Right renal pelvis (tissue), 4 donors: ENCODE measurements at regions not wholly inside any gene's neighbourhood (a gene's known extent, or its start where the extent isn't known, plus 50 kb on each side); places are given as distances from the start of the nearest gene placed in this dataset.

Experiments
- DNase-seq, 4 donors: peaks; one replicate each; pipeline ENCODE4 v3.0.0-alpha.2; 2013; ENCODE audit warnings: low read depth in 4 of 4, low spot score in 3 of 4, missing footprints in 1 of 4

DNA sequence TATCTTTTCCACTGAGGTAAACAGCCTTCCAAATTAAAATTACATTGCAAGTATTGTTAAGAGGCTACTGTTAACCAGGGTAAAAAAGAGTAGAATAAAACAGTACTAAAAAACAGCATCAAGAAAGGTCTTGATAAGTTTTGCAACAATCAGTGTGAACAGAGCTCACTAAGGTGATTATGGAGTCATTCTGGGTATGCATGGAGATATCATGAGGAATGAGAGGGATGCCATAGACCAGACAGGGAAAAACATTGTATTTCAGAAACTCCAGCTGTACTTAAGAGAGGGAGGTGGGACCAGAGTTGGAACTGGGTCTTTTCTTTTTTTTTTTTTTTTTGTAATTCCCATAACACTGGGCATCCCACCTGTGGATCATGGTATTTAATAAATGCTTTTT lies 549.6 kb downstream of the INHBA start:
- no peak for DNase-seq

GRCh38 chr7:41152179-41152678 lies 550.7 kb downstream of the INHBA start:
- no peak for DNase-seq

- DNase-seq, result no peak
Measured at GRCh38 chr7:41149576-41149975, 553.3 kb downstream of the INHBA start.

GRCh38 chr7:41148521-41148951 lies 554.4 kb downstream of the INHBA start:
- no peak for DNase-seq

DNA sequence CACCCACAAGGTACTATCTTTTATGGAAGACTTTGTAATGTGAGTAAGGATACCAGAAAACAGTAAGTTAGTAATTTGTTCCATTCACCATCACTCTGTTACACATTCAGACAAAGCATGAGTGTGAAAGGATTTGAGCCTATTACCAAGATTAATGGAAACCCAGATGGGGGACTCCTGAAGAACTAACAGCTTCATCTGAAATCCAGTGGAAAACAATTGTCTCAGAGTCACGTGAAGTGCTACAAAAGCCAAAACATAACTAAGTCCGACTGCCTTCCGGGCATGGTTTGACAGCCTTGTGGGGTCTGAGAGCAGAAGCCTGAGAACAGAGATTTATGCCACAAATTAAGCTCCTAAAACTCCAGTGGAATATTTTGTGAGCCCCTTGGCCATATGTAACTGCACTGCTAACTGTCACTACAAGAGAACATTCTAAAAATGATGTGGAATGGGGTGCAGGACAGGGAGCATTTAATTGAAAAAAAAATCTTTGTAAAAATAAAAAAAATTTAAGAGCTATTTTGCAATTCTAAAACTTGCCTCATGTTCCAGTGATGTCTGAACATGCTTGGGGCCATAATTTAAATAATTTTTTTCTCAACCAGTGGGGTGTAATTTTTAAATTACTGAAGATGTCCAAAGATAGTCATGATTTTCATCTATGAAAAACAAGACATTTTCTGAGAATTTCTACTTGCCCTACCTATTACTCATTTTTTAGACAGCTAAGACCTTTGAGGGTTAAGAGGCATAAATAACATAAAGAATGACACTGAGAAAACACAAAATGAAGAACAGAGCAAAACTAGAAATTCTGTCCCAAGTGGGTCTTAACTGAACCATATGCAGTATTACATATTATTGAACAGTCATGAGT lies 555.0 kb downstream of the INHBA start:
- no peak for DNase-seq

GRCh38 chr7:41146429-41146828 lies 556.5 kb downstream of the INHBA start:
- DNase-seq, result no peak

DNA sequence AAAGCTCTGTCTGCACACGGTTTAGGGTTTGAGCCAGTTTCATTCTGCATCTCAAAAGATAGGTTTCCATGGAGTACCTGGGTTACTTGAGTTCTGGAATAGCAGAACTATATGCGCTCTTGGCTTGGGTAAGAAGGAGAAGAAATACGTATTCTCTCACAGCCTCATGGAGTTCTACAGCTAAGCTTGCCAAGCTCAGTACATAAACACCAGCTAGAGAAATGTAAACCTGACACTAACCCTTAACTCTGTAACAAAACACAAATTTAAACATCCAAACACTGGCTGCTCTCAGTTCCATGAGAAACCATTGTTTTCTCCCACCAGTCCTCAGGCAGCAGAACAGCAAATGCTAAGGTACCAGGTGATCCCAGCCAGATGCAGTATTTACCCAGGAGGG lies 557.2 kb downstream of the INHBA start:
- DNase-seq, result no peak

DNA sequence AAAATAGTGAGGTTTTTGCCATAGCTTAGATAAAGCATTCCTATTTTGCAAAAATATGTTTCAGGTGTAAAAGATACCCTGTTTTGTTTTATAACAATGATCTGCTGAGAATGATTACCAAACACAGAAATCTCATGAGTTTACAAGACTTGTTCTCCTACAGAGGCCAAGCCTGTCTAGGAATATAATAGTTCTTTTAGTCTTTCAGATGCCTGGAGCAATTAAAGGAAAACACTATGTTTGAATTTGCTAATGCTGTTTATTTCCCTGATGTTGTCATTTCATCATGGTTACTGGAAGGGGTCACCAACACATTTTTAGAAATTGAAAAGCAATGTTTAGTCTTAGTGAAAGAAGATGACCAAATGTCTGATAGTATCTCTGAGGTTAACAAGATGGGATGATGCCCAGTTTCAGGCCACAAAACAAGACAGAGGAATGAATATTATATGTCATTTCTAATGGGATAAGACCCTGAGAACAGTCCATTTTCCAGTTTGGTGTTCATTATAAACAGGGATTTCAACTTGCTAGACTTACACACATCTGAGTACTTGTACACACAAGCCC lies 559.9 kb downstream of the INHBA start:
- DNase-seq, result no peak

GRCh38 chr7:41139789-41140188 lies 563.1 kb downstream of the INHBA start:
- DNase-seq, result no peak

- DNase-seq, result no peak
Measured at GRCh38 chr7:41136551-41136950, 566.3 kb downstream of the INHBA start.

GRCh38 chr7:41135511-41135910 lies 567.4 kb downstream of the INHBA start:
- no peak for DNase-seq

- no peak for DNase-seq
Measured at GRCh38 chr7:41134300-41135255, 568.3 kb downstream of the INHBA start.

GRCh38 chr7:41133690-41134299 lies 569.1 kb downstream of the INHBA start:
- no peak for DNase-seq

DNA sequence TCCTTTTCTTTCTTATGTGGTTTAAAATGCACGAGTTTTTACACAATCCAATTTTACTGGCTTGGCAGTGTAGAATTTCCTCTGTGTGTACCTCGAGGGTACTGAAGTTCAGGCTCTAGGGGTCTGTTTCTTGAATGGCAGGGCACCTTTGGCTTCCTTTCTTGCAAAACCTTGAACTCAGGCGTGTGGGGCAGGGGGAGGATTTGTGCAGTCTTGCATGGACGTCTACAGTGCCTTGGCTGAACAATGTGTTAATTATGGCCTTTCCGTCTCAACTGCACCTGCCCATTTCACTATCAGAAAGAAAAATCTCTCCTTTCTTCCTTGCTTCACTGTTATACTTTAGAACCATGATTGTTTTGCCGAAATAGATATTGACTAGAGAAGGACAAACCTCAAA lies 570.9 kb downstream of the INHBA start:
- peak in 1 of 4 donors; percentile 26 for DNase-seq

DNA sequence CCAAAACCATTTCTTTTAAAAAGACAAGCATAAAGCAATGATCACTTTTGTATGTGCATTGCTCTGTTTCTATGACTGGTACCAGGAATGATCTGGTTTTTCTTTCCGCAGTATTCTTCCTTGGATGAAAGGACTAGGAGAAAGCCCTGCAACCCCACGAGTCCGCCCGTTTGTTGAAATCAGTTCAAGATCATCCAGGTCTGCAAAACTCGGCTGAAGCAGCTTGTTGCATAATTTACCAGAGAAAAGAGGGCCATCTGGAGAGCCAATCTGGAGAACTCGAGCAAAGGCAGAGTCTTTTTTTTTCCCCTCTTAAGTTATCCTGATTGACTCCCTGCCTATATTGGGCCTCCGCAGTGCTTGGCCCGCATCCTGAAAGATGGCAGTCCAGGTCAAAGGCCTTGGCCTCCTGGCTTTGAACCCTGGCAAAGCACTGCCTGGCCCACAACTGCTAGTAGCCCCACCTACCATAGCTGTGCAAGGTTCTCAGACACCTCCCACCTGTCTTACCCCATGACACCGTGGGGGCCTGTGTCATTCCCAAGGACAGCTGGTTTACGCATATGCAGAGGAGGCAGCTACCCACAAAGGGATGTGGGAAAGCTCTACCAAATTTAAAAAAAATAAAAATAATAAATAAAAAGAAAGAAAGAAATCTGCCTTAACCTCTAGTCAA lies 572.2 kb downstream of the INHBA start:
- DNase-seq, result no peak

DNA sequence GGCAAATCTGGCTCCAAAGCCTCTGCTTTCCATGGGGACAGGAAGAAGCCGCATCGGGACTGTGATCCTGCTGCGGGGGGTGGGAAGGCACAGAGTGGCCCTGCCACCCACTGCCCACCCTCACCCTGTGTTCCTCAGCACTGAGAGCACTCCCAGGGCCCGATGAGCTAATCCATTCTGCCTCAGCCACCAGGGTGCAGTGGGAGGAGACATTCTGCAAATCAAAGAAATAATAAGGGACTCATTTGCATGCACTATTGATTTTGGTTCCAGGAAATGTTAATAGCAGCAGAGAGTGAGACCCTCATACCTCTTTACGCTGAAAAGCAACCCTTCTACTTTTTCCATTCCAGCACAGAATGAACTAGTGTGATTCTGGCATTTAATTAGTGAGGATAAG lies 572.8 kb downstream of the INHBA start:
- no peak for DNase-seq

DNA sequence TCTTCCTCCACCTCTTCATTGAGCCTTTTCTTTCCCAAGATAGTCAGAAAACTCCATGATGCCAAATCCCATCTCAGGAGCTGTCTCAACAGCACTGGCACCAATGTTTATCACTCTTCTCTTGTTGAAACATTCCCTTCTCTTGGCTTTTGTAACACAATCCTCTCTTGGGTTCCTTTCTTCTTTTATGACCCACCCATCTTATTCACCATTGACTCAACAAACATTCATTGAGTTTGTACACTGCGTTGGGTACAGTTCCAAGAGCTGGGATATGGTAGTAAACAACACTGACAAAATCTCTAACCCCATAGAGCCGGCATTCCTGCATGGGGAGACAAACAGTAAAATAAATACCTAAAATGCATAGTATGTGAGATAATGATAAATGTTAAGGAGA lies 577.5 kb downstream of the INHBA start:
- DNase-seq, result no peak

DNA sequence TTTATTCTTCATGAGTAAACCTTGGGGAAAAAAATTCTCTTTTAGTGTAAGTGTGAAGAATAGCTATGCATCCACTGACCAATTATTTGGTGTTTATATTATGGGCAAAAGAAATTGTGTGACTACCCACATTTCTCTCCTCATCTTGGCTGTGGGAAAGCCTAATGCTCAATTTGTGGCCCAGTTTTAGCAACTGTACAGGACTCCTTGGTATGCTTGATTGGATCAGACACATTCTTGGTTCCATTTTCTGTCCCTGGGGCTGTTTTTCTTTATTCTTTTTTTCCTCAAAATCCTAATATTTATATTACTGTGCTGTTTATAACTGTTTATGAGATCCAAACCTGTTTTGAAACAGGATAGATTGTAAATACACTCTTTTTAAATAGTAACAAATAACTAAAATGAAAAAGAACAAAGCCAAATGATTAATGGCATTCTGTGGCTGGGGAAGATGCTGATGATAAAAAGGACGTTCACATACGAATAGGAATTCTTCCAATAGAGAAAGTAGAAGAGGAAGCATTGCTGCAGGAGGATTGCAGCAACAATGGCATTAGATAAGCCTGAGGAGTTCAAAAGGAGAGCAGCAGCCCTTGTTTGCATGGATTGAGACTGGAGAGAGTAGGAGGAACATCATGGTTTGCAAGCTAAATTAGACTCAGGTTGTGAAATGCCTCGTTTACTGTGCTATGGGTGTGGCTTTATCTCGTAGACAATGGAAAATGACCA lies 580.5 kb downstream of the INHBA start:
- no peak for DNase-seq

DNA sequence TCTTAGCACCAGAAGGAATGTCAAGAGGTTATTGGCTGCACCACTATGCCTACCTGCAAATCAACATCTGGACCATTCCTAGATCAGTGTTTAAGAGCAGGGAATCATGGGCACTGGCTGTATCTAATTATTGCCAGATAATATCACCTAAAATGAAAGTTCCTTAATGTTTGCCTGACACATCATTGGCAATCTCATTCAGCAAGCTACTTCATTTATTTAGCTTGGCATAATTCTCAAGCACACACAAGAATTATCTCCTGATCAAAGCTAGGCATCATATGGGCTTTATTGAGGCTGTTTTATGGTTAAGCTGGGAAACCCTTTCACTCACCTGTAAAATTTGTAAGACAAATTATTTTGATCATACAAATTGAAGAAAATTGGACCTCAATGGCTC lies 581.7 kb downstream of the INHBA start:
- DNase-seq, result no peak
